ENCODE measurements at regions not wholly inside any gene's neighbourhood (a gene's known extent, or its start where the extent isn't known, plus 50 kb on each side); places are given as distances from the start of the nearest gene placed in this dataset.

DNA sequence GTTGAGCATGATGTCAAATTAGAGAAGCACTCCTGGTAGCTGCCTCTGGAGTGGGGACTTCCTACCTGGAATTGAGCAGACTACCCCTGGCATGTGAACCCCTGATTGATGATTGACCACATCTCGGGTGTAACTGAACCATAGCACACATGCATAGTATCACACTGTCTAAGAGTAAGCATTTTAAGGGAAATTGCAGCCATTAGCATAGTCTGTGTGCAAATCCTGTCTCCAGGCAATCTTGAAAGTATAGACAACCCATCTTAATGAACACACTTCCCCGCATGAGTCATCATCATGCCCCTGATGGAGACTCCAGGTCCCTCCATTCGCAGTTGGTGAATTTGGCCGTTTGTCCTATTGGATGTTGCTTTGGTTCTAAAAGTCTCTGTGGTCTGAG is 131.3 kb downstream of the C11orf91 start:
- TF ChIP-seq POLR2A (IDR thresholded peaks at IDR 0.05) (no peak), POLR2AphosphoS5 (IDR thresholded peaks at IDR 0.05) (no peak)
